HCT116 (cell line): ENCODE measurements at regions not wholly inside any gene's neighbourhood (a gene's known extent, or its start where the extent isn't known, plus 50 kb on each side); places are given as distances from the start of the nearest gene placed in this dataset.

ENCODE experiments used
- ATAC-seq: fragments of 200-7000 bp; cut with Tn5 transposase; 2 replicates; pipeline ENCODE4 v1.9.1; 2020; ENCODE audit warnings: mild to moderate bottlenecking, moderate library complexity
- BruUV-seq: library from RNA; stranded (reverse); fragments of 400-500 nt; replicated peaks from 2 replicates; lab custom pipeline; 2021; lab: Mats Ljungman, UMichigan
- CTCF ChIA-PET: fragments of 300-600 bp; sonication (Branson Sonifier 250); formaldehyde crosslinking; loops from one replicate; lab custom pipeline; 2021; ENCODE audit warnings: antibody characterized with exemption; lab: Charles Lee
- POLR2A ChIA-PET: fragments of 300-600, 350-600 bp; sonication (Branson Sonifier 250); formaldehyde crosslinking; loops from one replicate; lab custom pipeline; 2021; ENCODE audit warnings: antibody characterized with exemption; lab: Charles Lee
- RAD21 ChIA-PET, 2 experiments: fragments of 300-600 bp; sonication (Branson Sonifier 250); formaldehyde crosslinking; loops; one replicate each; lab custom pipeline; 2023; ENCODE audit warnings: low total read pairs in 2 of 2; ENCODE audit not compliant: uncharacterized antibody in 2 of 2, unreplicated experiment in 2 of 2, low non-redundant PET in 1 of 2; lab: Charles Lee
- DNase-seq: peaks from one replicate; pipeline ENCODE4 v3.0.0-alpha.2; 2010; ENCODE audit warnings: low read depth, low spot score
- H2AFZ ChIP-seq: fragments of 200-600 bp; shearing (Covaris generic), sonication (generic); 2 replicates; pipeline ENCODE4 v1.6.1; 2017; ENCODE audit warnings: low read depth, mixed run types, mixed read lengths, antibody characterized with exemption, low read length; ENCODE audit not compliant: poor library complexity, severe bottlenecking
- H3K27ac ChIP-seq: 2 replicates; pipeline ENCODE4 v1.5.1; 2012; ENCODE audit warnings: low read depth, low read length
- H3K27me3 ChIP-seq: fragments of 200-600 bp; sonication (generic); 2 replicates; pipeline ENCODE4 v1.6.1; 2016; ENCODE audit warnings: mixed run types, low read length, mixed read lengths; ENCODE audit not compliant: insufficient read depth
- H3K36me3 ChIP-seq, 2 experiments: fragments of 200-500 bp in 1 of 2; fragments of 200-600 bp in 1 of 2; sonication (Bioruptor generic) in 1 of 2; sonication (generic) in 1 of 2; 2 replicates each; pipeline versions ENCODE4 v1.5.1 to v1.6.1; 2014 to 2016; ENCODE audit warnings: low read length in 2 of 2, inconsistent platforms in 1 of 2, mixed read lengths in 1 of 2, mixed run types in 1 of 2; ENCODE audit not compliant: insufficient read depth in 2 of 2, control insufficient read depth in 1 of 2
- H3K4me1 ChIP-seq, 2 experiments: fragments of 200-600 bp in 1 of 2; sonication (generic) in 1 of 2; 2 replicates each; pipeline versions ENCODE4 v1.5.1 to v1.6.1; 2012 to 2017; ENCODE audit warnings: low read length in 2 of 2, inconsistent platforms in 1 of 2, mild to moderate bottlenecking in 1 of 2, mixed read lengths in 1 of 2, mixed run types in 1 of 2, moderate library complexity in 1 of 2; ENCODE audit not compliant: insufficient read depth in 2 of 2, control insufficient read depth in 1 of 2
- H3K4me2 ChIP-seq: fragments of 200-600 bp; sonication (generic); 2 replicates; pipeline ENCODE4 v1.6.1; 2017; ENCODE audit warnings: mixed run types, low read length, mixed read lengths
- H3K4me3 ChIP-seq, 2 experiments: fragments of 200-600 bp in 1 of 2; sonication (generic) in 1 of 2; replicated peaks in 1 of 2; 2 replicates each; pipeline ENCODE4 v1.5.1; 2011 to 2016; ENCODE audit warnings: low read length in 2 of 2, control low read depth in 1 of 2, low read depth in 1 of 2, mild to moderate bottlenecking in 1 of 2, mixed read lengths in 1 of 2, mixed run types in 1 of 2
- H3K79me2 ChIP-seq: fragments of 200-600 bp; sonication (generic); 2 replicates; pipeline ENCODE4 v1.6.1; 2017; ENCODE audit warnings: mild to moderate bottlenecking, mixed run types, low read length, moderate library complexity, mixed read lengths; ENCODE audit not compliant: insufficient read depth
- H3K9ac ChIP-seq: fragments of 200-600 bp; sonication (generic); 2 replicates; pipeline ENCODE4 v1.6.1; 2016; ENCODE audit warnings: low read length, mixed read lengths
- H3K9me2 ChIP-seq: fragments of 200-600 bp; sonication (generic), shearing (Covaris generic); 2 replicates; pipeline ENCODE4 v1.6.1; 2017; ENCODE audit warnings: mixed run types, mild to moderate bottlenecking, moderate library complexity; ENCODE audit not compliant: insufficient read depth
- H3K9me3 ChIP-seq, 2 experiments: fragments of 200-500 bp in 1 of 2; fragments of 200-600 bp in 1 of 2; sonication (Bioruptor generic) in 1 of 2; sonication (generic) in 1 of 2; 2 replicates each; pipeline ENCODE4 v1.6.1; 2014 to 2017; ENCODE audit warnings: low read length in 2 of 2, mixed read lengths in 2 of 2, inconsistent platforms in 1 of 2, low read depth in 1 of 2, mild to moderate bottlenecking in 1 of 2, mixed run types in 1 of 2, moderate library complexity in 1 of 2; ENCODE audit not compliant: control insufficient read depth in 1 of 2, insufficient read depth in 1 of 2
- H4K20me1 ChIP-seq: fragments of 200-600 bp; sonication (generic), shearing (Covaris generic); 2 replicates; pipeline ENCODE4 v1.6.1; 2017; ENCODE audit warnings: mixed run types, mild to moderate bottlenecking, moderate library complexity; ENCODE audit not compliant: insufficient read depth
- CBX3 ChIP-seq: IDR thresholded peaks from 2 replicates; pipeline ENCODE4 v1.6.1; 2012; ENCODE audit warnings: low read depth
- EGR1 ChIP-seq: IDR thresholded peaks from 2 replicates; pipeline ENCODE4 v1.6.1; 2012; ENCODE audit warnings: low read depth
- EZH2phosphoT487 ChIP-seq: fragments of 200-600 bp; IDR thresholded peaks from 2 replicates; pipeline ENCODE4 v1.6.1; 2018; ENCODE audit warnings: antibody characterized with exemption, borderline replicate concordance
- RAD21 ChIP-seq: IDR thresholded peaks from 2 replicates; pipeline ENCODE4 v1.6.1; 2012; ENCODE audit warnings: low read depth, mild to moderate bottlenecking
- SRF ChIP-seq: IDR thresholded peaks from 2 replicates; pipeline ENCODE4 v1.6.1; 2012; ENCODE audit warnings: low read depth
- YY1 ChIP-seq: IDR thresholded peaks from 2 replicates; pipeline ENCODE4 v1.6.1; 2011; ENCODE audit warnings: low read length, low read depth, moderate library complexity, mild to moderate bottlenecking; ENCODE audit not compliant: insufficient replicate concordance; ENCODE audit errors: extremely low read depth
- intact Hi-C: fragments of 100-400 bp; cut with micrococcal nuclease; formaldehyde crosslinking; loops from 2 replicates; pipeline ENCODE4 v1.10.0; 2022
- TF ChIP-seq, protein P1 (sequence below): IDR thresholded peaks from 2 replicates; pipeline ENCODE4 v1.6.1; 2011; ENCODE audit warnings: mild to moderate bottlenecking, low read length, moderate library complexity; ENCODE audit not compliant: insufficient replicate concordance; ENCODE audit errors: extremely low read depth
- TF ChIP-seq, protein P2 (sequence below): IDR thresholded peaks from 2 replicates; pipeline ENCODE4 v1.6.1; 2012
- TF ChIP-seq, protein P3 (sequence below), 3 experiments: fragments of 200-600 bp in 1 of 3; sonication (generic) in 1 of 3; IDR thresholded peaks in 2 of 3; conservative IDR thresholded peaks in 1 of 3; 2 replicates each; pipeline ENCODE4 v1.5.1; 2012 to 2017; ENCODE audit warnings: low read depth in 2 of 3, low read length in 2 of 3, antibody characterized with exemption in 1 of 3, borderline replicate concordance in 1 of 3, control low read depth in 1 of 3, mild to moderate bottlenecking in 1 of 3, mixed read lengths in 1 of 3, mixed run types in 1 of 3, moderate library complexity in 1 of 3; ENCODE audit not compliant: insufficient read depth in 1 of 3

DNA sequence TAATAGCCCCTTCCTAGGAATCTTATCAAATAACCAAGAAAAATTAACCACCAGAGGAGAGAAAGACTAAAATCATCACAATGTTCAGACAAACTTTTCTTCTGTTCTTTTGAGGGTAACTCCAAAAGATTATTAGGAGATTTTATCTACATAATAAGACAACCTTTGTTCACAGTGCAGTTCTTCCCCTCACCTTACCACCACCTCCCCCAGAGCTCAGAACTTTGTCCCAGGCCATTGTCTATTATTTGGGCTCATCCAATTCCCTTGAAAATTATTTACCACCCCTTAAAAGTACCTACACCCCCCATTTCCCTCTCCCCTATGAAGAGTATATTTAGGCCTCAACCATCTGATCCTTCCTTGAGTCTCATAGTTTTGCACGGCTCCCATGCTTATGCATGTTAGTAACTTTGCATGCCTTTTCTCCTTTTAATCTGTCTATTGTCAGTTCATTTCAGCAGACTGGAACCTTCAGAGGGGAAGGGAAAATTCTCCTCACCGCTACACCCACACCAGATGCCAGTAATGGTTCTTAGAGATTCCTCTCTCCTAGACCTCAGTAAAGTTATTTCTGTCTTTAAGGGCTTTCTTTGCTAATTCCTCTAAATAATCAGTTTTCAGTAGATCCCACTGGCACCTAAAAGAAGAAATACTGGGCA lies 234.9 kb downstream of the SKIDA1 start:
- Histone ChIP-seq H3K36me3 (no peaks in the 10 kb centered on the region), H3K4me3 (no peak overlapping the region), H3K4me1 (peaks cover 42 to 55% of the 10 kb centered on the region in 2 experiments), H3K27ac (no peak overlapping the region), H3K9me2 (no peaks in the 10 kb centered on the region), H3K79me2 (no peaks in the 10 kb centered on the region), H3K4me2 (no peak overlapping the region), H3K9ac (no peak overlapping the region), H4K20me1 (no peaks in the 10 kb centered on the region), H3K9me3 (no peaks in the 10 kb centered on the region), H3K27me3 (no peaks in the 10 kb centered on the region)
- ATAC-seq: no peak
- RAD21 ChIA-PET: no interaction called here
- DNase-seq: no peak
- intact Hi-C loops: loop anchor here (5.0 kb wide), 2 partner anchors 207 to 442 kb away; no protein-coding TSS in a partner anchor
- TF ChIP-seq, protein P1, sequence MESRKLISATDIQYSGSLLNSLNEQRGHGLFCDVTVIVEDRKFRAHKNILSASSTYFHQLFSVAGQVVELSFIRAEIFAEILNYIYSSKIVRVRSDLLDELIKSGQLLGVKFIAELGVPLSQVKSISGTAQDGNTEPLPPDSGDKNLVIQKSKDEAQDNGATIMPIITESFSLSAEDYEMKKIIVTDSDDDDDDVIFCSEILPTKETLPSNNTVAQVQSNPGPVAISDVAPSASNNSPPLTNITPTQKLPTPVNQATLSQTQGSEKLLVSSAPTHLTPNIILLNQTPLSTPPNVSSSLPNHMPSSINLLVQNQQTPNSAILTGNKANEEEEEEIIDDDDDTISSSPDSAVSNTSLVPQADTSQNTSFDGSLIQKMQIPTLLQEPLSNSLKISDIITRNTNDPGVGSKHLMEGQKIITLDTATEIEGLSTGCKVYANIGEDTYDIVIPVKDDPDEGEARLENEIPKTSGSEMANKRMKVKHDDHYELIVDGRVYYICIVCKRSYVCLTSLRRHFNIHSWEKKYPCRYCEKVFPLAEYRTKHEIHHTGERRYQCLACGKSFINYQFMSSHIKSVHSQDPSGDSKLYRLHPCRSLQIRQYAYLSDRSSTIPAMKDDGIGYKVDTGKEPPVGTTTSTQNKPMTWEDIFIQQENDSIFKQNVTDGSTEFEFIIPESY: no peak
- TF ChIP-seq, protein P2, sequence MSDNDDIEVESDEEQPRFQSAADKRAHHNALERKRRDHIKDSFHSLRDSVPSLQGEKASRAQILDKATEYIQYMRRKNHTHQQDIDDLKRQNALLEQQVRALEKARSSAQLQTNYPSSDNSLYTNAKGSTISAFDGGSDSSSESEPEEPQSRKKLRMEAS: no peak
- TF ChIP-seq, protein P3, sequence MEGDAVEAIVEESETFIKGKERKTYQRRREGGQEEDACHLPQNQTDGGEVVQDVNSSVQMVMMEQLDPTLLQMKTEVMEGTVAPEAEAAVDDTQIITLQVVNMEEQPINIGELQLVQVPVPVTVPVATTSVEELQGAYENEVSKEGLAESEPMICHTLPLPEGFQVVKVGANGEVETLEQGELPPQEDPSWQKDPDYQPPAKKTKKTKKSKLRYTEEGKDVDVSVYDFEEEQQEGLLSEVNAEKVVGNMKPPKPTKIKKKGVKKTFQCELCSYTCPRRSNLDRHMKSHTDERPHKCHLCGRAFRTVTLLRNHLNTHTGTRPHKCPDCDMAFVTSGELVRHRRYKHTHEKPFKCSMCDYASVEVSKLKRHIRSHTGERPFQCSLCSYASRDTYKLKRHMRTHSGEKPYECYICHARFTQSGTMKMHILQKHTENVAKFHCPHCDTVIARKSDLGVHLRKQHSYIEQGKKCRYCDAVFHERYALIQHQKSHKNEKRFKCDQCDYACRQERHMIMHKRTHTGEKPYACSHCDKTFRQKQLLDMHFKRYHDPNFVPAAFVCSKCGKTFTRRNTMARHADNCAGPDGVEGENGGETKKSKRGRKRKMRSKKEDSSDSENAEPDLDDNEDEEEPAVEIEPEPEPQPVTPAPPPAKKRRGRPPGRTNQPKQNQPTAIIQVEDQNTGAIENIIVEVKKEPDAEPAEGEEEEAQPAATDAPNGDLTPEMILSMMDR (IDR thresholded peaks at IDR 0.05 in 2 of 3, conservative IDR thresholded peaks at IDR 0.05 in 1 of 3; ENCODE audit: borderline replicate concordance in 1 of 3, insufficient read depth in 1 of 3, low read depth in 2 of 3, low read length in 2 of 3): no peak
- TF ChIP-seq CBX3: no peak
- TF ChIP-seq EZH2phosphoT487: no peak
- no peak for TF ChIP-seq RAD21
- TF ChIP-seq SRF: no peak
- TF ChIP-seq EGR1: no peak
- TF ChIP-seq YY1: no peak
- TF ChIP-seq, all 23 proteins: peak for 0
- POLR2A ChIA-PET: no interaction called here
- BruUV-seq: no TSS peak
- peak overlapping the region; percentile 58 for H2AFZ ChIP-seq
- CTCF ChIA-PET: no interaction called here
